Endothelial cell of umbilical vein (primary cell): ENCODE measurements at regions not wholly inside any gene's neighbourhood (a gene's known extent, or its start where the extent isn't known, plus 50 kb on each side); places are given as distances from the start of the nearest gene placed in this dataset.

Source experiments
- BruUV-seq: library from RNA; stranded (reverse); fragments of 400-500 nt; replicated peaks from 2 replicates; lab custom pipeline; 2021; lab: Mats Ljungman, UMichigan
- CTCF ChIA-PET: fragments of 300-600, 350-600 bp; sonication (Branson Sonifier 250); formaldehyde crosslinking; loops from one replicate; lab custom pipeline; 2021; ENCODE audit warnings: antibody characterized with exemption, inconsistent platforms; lab: Charles Lee
- POLR2A ChIA-PET: fragments of 300-600, 350-600 bp; sonication (Branson Sonifier 250); formaldehyde crosslinking; loops from one replicate; lab custom pipeline; 2021; ENCODE audit warnings: antibody characterized with exemption, inconsistent platforms; lab: Charles Lee
- DNase-seq: peaks from one replicate; pipeline ENCODE4 v3.0.0-alpha.2; 2011; ENCODE audit warnings: low read depth, low spot score
- FAIRE-seq: peaks from 2 replicates; lab custom pipeline; 2011; peaks lifted over from hg19 to GRCh38; lab: Jason Lieb, UNC
- H2AFZ ChIP-seq: 2 replicates; pipeline ENCODE4 v1.6.0; 2012; ENCODE audit warnings: low read depth, low read length, control low read depth, inconsistent platforms
- H3K27ac ChIP-seq: 2 replicates; pipeline ENCODE4 v1.5.1; 2011; ENCODE audit warnings: low read depth, mild to moderate bottlenecking, control low read depth, low read length, moderate library complexity; ENCODE audit not compliant: insufficient read depth
- H3K27me3 ChIP-seq, 2 experiments: 2 replicates each; pipeline versions ENCODE4 v1.6.0 to v1.6.1; 2011; ENCODE audit warnings: low read length in 2 of 2, mixed read lengths in 1 of 2; ENCODE audit not compliant: control insufficient read depth in 2 of 2, insufficient read depth in 2 of 2
- H3K36me3 ChIP-seq, 2 experiments: 2 replicates in 1 of 2; 3 replicates in 1 of 2; pipeline ENCODE4 v1.5.1; 2011; ENCODE audit warnings: low read length in 2 of 2, mild to moderate bottlenecking in 1 of 2, moderate library complexity in 1 of 2; ENCODE audit not compliant: control insufficient read depth in 2 of 2, insufficient read depth in 2 of 2; ENCODE audit errors: extremely low read depth in 1 of 2
- H3K4me1 ChIP-seq: 3 replicates; pipeline ENCODE4 v1.5.1; 2011; ENCODE audit warnings: mild to moderate bottlenecking, low read length; ENCODE audit not compliant: control insufficient read depth, insufficient read depth; ENCODE audit errors: extremely low read depth
- H3K4me2 ChIP-seq: 2 replicates; pipeline ENCODE4 v1.6.1; 2011; ENCODE audit warnings: low read length, control low read depth, mixed read lengths; ENCODE audit not compliant: insufficient read depth
- H3K4me3 ChIP-seq, 3 experiments: fragments of 200-600 bp in 1 of 3; sonication (generic), shearing (Covaris generic) in 1 of 3; replicated peaks in 1 of 3; 2 replicates each; pipeline ENCODE4 v1.5.1; 2011 to 2016; ENCODE audit warnings: control low read depth in 3 of 3, low read length in 3 of 3, mild to moderate bottlenecking in 2 of 3, inconsistent platforms in 1 of 3, low read depth in 1 of 3, moderate library complexity in 1 of 3; ENCODE audit not compliant: insufficient read depth in 1 of 3
- H3K79me2 ChIP-seq: 2 replicates; pipeline ENCODE4 v1.6.0; 2012; ENCODE audit warnings: low read length, inconsistent platforms; ENCODE audit not compliant: control insufficient read depth, insufficient read depth
- H3K9ac ChIP-seq: replicated peaks from 2 replicates; pipeline ENCODE3; 2011; ENCODE audit warnings: low read length, control low read depth; ENCODE audit not compliant: insufficient read depth; ENCODE audit errors: extremely low read depth
- H3K9me1 ChIP-seq: replicated peaks from 3 replicates; pipeline ENCODE4 v1.6.0; 2011; ENCODE audit warnings: mild to moderate bottlenecking, low read length; ENCODE audit not compliant: control insufficient read depth, insufficient read depth; ENCODE audit errors: extremely low read depth
- H3K9me3 ChIP-seq: replicated peaks from 2 replicates; pipeline ENCODE4 v1.5.1; 2012; ENCODE audit warnings: low read length, inconsistent platforms; ENCODE audit not compliant: control insufficient read depth, insufficient read depth
- H4K20me1 ChIP-seq: replicated peaks from 2 replicates; pipeline ENCODE3; 2011; ENCODE audit warnings: mild to moderate bottlenecking, low read length; ENCODE audit not compliant: control insufficient read depth, insufficient read depth; ENCODE audit errors: extremely low read depth
- EZH2 ChIP-seq: IDR thresholded peaks from 2 replicates; pipeline ENCODE4 v1.6.1; 2012; ENCODE audit warnings: borderline replicate concordance, low read depth, mild to moderate bottlenecking, moderate library complexity, low read length, inconsistent platforms; ENCODE audit not compliant: severe bottlenecking
- FOS ChIP-seq: IDR thresholded peaks from 2 replicates; pipeline ENCODE4 v1.6.1; 2011; ENCODE audit warnings: mild to moderate bottlenecking, low read length, moderate library complexity, borderline replicate concordance; ENCODE audit not compliant: insufficient read depth
- GATA2 ChIP-seq: IDR thresholded peaks from 2 replicates; pipeline ENCODE4 v1.7.0; 2011; ENCODE audit warnings: low read depth, mild to moderate bottlenecking, moderate library complexity, mixed read lengths, low read length; ENCODE audit not compliant: insufficient read length, insufficient read depth
- JUN ChIP-seq: IDR thresholded peaks from 2 replicates; pipeline ENCODE4 v1.6.1; 2011; ENCODE audit warnings: borderline replicate concordance, low read depth; ENCODE audit not compliant: insufficient read length, insufficient read depth
- MYC ChIP-seq: IDR thresholded peaks from one replicate; pipeline ENCODE4 v1.6.1; 2011; ENCODE audit warnings: mild to moderate bottlenecking, low read depth, low read length
- POLR2A ChIP-seq: IDR thresholded peaks from 2 replicates; pipeline ENCODE4 v1.6.1; 2012; ENCODE audit warnings: low read depth, mild to moderate bottlenecking, control low read depth, low read length
- POLR2AphosphoS5 ChIP-seq: IDR thresholded peaks from 2 replicates; pipeline ENCODE4 v1.6.1; 2012; ENCODE audit warnings: low read depth, mild to moderate bottlenecking, control low read depth, low read length, moderate library complexity; ENCODE audit not compliant: insufficient read depth
- dilution Hi-C: fragments of 300-500 bp; cut with MboI; formaldehyde crosslinking; loops from one replicate; pipeline ENCODE4 v1.15.0; 2019; ENCODE audit warnings: low sequenced_read_pairs; ENCODE audit not compliant: extremely low pct_ligation_motif_present
- intact Hi-C: fragments of 100-400 bp; cut with micrococcal nuclease; formaldehyde crosslinking; loops from one replicate; pipeline ENCODE4 v1.10.0; 2022
- TF ChIP-seq, protein P1 (sequence below), 2 donors: IDR thresholded peaks; 1 replicate in 1 of 2; 2 replicates in 1 of 2; pipeline ENCODE4 v1.5.1; 2011; ENCODE audit warnings: low read length in 2 of 2, mild to moderate bottlenecking in 2 of 2, moderate library complexity in 2 of 2, control low read depth in 1 of 2, inconsistent platforms in 1 of 2, low read depth in 1 of 2; ENCODE audit not compliant: insufficient read depth in 1 of 2; ENCODE audit errors: extremely low read depth in 1 of 2
- TF ChIP-seq, protein P2 (sequence below): IDR thresholded peaks from 2 replicates; pipeline ENCODE4 v1.6.1; 2011; ENCODE audit not compliant: insufficient read depth, insufficient read length

DNA sequence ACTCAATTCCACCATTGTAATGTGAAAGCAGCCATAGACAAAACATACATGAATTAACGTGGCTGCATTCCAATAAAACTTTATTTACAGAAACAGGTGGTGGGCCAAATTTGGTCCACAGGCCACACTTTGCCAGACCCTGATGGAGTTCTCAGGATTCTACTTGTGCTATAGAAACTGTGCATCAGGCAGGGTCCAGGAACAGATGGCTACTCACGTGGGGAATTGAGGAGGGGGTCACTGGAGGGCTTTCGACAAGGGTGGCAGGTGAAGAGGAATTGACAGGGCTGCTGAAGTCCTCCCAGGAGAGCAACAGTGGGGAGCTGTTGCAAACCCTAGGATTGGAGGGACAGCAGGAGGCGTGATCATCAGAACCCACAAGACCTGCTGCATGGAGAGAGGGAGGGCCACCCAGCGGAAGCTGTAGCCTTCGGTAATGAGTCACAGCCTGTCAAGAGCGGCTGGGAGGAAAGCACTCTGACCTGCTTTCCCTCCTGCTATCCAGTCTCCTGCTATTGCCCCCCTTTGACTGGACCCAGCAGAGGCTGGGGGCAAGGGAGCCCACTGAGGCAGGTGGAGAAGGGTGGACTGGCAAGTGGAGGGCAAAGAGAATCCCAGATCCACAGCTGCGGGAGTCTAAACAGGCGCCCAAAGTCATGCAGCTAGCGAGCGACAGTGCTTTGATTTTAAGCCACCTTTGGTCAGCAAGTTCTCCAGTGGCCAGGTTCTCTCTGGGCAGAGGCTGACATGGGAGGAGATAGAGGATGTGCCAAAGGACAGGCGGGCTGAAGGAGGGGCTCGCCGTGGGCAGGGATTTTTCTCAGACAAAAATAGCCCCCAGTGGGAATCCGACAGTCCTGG is 138.3 kb upstream of the SMIM23 start:
- CTCF ChIA-PET = interaction anchor here (0.8 to 5.1 kb wide), 12 partner anchors 8 to 412 kb away, joined by 3 to 24 read pairs (median 4); no protein-coding TSS in a partner anchor
- no peak overlapping the region for H3K9ac ChIP-seq
- no peaks in the 10 kb centered on the region for H3K79me2 ChIP-seq
- intact Hi-C loops = loop anchor here (1.0 kb wide), 1 partner anchor 20 kb away; no protein-coding TSS in a partner anchor
- no peaks in the 10 kb centered on the region for H3K9me1 ChIP-seq
- dilution Hi-C loops = no loop called here
- H3K9me3 ChIP-seq = no peaks in the 10 kb centered on the region
- POLR2A ChIA-PET = no interaction called here
- peak; percentile 86 for DNase-seq
- TF ChIP-seq FOS (peak; percentile 91), JUN (peak; percentile 61), MYC (no peak), EZH2 (no peak), POLR2A (no peak), POLR2AphosphoS5 (peak; percentile 75), GATA2 (no peak)
- TF ChIP-seq, protein P1, sequence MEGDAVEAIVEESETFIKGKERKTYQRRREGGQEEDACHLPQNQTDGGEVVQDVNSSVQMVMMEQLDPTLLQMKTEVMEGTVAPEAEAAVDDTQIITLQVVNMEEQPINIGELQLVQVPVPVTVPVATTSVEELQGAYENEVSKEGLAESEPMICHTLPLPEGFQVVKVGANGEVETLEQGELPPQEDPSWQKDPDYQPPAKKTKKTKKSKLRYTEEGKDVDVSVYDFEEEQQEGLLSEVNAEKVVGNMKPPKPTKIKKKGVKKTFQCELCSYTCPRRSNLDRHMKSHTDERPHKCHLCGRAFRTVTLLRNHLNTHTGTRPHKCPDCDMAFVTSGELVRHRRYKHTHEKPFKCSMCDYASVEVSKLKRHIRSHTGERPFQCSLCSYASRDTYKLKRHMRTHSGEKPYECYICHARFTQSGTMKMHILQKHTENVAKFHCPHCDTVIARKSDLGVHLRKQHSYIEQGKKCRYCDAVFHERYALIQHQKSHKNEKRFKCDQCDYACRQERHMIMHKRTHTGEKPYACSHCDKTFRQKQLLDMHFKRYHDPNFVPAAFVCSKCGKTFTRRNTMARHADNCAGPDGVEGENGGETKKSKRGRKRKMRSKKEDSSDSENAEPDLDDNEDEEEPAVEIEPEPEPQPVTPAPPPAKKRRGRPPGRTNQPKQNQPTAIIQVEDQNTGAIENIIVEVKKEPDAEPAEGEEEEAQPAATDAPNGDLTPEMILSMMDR (IDR thresholded peaks at IDR 0.05; ENCODE audit: extremely low read depth in 1 of 2, insufficient read depth in 1 of 2, low read depth in 1 of 2, low read length in 2 of 2) = peak in 1 of 2 donors; percentile 15
- TF ChIP-seq, protein P2, sequence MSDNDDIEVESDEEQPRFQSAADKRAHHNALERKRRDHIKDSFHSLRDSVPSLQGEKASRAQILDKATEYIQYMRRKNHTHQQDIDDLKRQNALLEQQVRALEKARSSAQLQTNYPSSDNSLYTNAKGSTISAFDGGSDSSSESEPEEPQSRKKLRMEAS = no peak
- BruUV-seq = no TSS peak
- peak; percentile 95 for FAIRE-seq
- peak overlapping the region; percentile 30 for H3K27ac ChIP-seq
- no peak overlapping the region for H3K4me3 ChIP-seq
- H4K20me1 ChIP-seq = no peaks in the 10 kb centered on the region
- H3K36me3 ChIP-seq = no peaks in the 10 kb centered on the region
- peak overlapping the region; percentile 10 for H3K4me2 ChIP-seq
- peaks cover 13% of the 10 kb centered on the region for H3K4me1 ChIP-seq
- peak overlapping the region; percentile 6 for H2AFZ ChIP-seq
- no peaks in the 10 kb centered on the region for H3K27me3 ChIP-seq
